Osteoblast (primary cell): ENCODE measurements at regions not wholly inside any gene's neighbourhood (a gene's known extent, or its start where the extent isn't known, plus 50 kb on each side); places are given as distances from the start of the nearest gene placed in this dataset.

ENCODE experiments used
- DNase-seq: peaks from one replicate; pipeline ENCODE4 v3.0.0; 2011; ENCODE audit warnings: low spot score, mixed read lengths; ENCODE audit not compliant: insufficient read length; ENCODE audit errors: missing footprints
- H2AFZ ChIP-seq: 2 replicates; pipeline ENCODE4 v1.6.0; 2011; ENCODE audit warnings: mild to moderate bottlenecking, low read length
- H3K27ac ChIP-seq: 2 replicates; pipeline ENCODE4 v1.5.1; 2011; ENCODE audit warnings: mild to moderate bottlenecking, low read depth, low read length, moderate library complexity
- H3K27me3 ChIP-seq: 2 replicates; pipeline ENCODE4 v1.6.0; 2012; ENCODE audit warnings: mild to moderate bottlenecking, control low read depth, inconsistent platforms, low read length, moderate library complexity; ENCODE audit not compliant: insufficient read depth
- H3K36me3 ChIP-seq: 2 replicates; pipeline ENCODE4 v1.5.1; 2011; ENCODE audit warnings: mild to moderate bottlenecking, low read length, control low read depth, moderate library complexity; ENCODE audit not compliant: insufficient read depth
- H3K4me1 ChIP-seq: 2 replicates; pipeline ENCODE4 v1.5.1; 2011; ENCODE audit warnings: mild to moderate bottlenecking, low read length, control low read depth, moderate library complexity; ENCODE audit not compliant: insufficient read depth
- H3K4me2 ChIP-seq: 2 replicates; pipeline ENCODE4 v1.6.0; 2011; ENCODE audit warnings: mild to moderate bottlenecking, low read length; ENCODE audit not compliant: insufficient read depth
- H3K4me3 ChIP-seq: fragments of 200-600 bp; sonication (generic); 3 replicates; pipeline ENCODE4 v1.5.1; 2012; ENCODE audit warnings: mild to moderate bottlenecking, low read length, inconsistent platforms; ENCODE audit not compliant: insufficient read depth
- H3K79me2 ChIP-seq: 2 replicates; pipeline ENCODE4 v1.6.0; 2012; ENCODE audit warnings: mild to moderate bottlenecking, low read length, control low read depth, inconsistent platforms; ENCODE audit not compliant: insufficient read depth
- H3K9me3 ChIP-seq: 2 replicates; pipeline ENCODE4 v1.5.1; 2011; ENCODE audit warnings: low read depth, low read length, control low read depth
- H4K20me1 ChIP-seq: 2 replicates; pipeline ENCODE4 v1.6.0; 2012; ENCODE audit warnings: mild to moderate bottlenecking, low read length, control low read depth; ENCODE audit not compliant: insufficient read depth
- TF ChIP-seq, protein P1 (sequence below): IDR thresholded peaks from 2 replicates; pipeline ENCODE4 v1.5.1; 2011; ENCODE audit warnings: mild to moderate bottlenecking, low read depth, low read length, moderate library complexity; ENCODE audit errors: extremely low read depth

DNA sequence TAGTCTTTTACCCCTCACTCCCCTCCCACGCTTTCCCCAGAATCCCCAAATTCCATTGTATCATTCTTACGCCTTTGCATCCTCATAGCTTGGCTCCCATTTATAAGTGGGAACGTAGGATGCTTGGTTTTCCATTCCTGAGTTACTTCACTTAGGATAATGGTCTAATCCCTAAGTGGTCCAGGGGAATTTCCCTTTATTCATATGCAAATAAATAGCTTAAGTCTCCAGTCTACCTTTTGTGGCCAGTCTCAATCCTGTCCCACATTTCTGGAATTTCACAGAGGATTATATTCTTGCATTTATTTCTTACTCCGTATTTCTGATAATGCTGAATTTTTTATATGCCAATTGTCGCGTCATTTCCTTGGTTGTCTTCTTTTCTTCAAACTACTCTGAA, 245.6 kb upstream of the DAB2 start:
- Histone ChIP-seq H4K20me1 (no peaks in the 10 kb centered on the region), H3K9me3 (no peaks in the 10 kb centered on the region), H3K4me3 (no peak overlapping the region), H2AFZ (no peak overlapping the region), H3K27me3 (no peaks in the 10 kb centered on the region), H3K79me2 (no peaks in the 10 kb centered on the region), H3K4me1 (peaks cover 16% of the 10 kb centered on the region), H3K27ac (no peak overlapping the region), H3K36me3 (no peaks in the 10 kb centered on the region), H3K4me2 (no peak overlapping the region)
- TF ChIP-seq, protein P1, sequence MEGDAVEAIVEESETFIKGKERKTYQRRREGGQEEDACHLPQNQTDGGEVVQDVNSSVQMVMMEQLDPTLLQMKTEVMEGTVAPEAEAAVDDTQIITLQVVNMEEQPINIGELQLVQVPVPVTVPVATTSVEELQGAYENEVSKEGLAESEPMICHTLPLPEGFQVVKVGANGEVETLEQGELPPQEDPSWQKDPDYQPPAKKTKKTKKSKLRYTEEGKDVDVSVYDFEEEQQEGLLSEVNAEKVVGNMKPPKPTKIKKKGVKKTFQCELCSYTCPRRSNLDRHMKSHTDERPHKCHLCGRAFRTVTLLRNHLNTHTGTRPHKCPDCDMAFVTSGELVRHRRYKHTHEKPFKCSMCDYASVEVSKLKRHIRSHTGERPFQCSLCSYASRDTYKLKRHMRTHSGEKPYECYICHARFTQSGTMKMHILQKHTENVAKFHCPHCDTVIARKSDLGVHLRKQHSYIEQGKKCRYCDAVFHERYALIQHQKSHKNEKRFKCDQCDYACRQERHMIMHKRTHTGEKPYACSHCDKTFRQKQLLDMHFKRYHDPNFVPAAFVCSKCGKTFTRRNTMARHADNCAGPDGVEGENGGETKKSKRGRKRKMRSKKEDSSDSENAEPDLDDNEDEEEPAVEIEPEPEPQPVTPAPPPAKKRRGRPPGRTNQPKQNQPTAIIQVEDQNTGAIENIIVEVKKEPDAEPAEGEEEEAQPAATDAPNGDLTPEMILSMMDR, result no peak
- no peak for DNase-seq

DNA sequence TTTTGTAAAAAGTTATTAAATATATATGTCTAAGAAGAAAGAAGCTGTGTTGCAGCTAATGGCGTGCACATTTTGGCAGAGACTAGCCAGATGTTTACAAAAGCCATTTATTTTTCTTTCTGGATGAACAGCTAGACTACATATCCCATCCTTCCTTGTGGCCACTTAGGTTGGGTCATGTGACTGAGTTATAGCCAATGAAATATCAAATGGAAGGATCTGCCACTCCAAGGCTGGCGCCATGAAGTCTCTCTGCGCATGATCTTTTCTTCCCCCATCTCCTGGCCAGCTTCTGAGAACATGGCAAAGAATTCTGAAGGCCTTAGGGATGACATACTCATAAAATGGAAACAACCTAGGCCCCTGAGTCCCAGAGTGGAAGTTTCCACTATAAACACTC, 244.2 kb upstream of the DAB2 start:
- H2AFZ ChIP-seq, result no peak overlapping the region
- DNase-seq, result no peak
- TF ChIP-seq, protein P1, result no peak
- H3K9me3 ChIP-seq, result no peaks in the 10 kb centered on the region
- no peaks in the 10 kb centered on the region for H4K20me1 ChIP-seq
- peaks cover 16% of the 10 kb centered on the region for H3K4me1 ChIP-seq
- H3K79me2 ChIP-seq, result no peaks in the 10 kb centered on the region
- H3K27me3 ChIP-seq, result no peaks in the 10 kb centered on the region
- no peaks in the 10 kb centered on the region for H3K36me3 ChIP-seq
- no peak overlapping the region for H3K4me2 ChIP-seq
- H3K4me3 ChIP-seq, result no peak overlapping the region
- H3K27ac ChIP-seq, result no peak overlapping the region

- DNase-seq, result no peak
- H3K27me3 ChIP-seq, result no peaks in the 10 kb centered on the region
These were observed 240.5 kb upstream of the DAB2 start for GRCh38 chr5:39665328-39665727.

DNA sequence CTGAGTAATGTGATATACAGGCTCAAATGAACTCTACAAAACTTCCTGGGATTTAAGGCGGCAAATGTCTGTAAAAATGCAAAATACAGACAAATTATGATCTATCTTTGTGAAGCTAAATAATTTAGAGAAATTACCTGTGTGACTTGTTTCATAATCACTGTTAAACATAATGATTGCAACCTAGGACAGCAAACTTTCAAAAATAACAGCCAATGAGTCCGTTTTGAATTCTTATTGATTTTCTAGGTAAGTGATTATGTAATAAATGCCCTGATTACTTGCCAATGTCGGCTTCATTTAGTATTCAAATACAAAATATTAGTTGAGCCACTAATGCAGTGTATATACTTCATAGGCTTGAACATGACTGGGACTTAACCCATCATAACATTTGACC, 238.2 kb upstream of the DAB2 start:
- TF ChIP-seq, protein P1, result no peak
- Histone ChIP-seq H2AFZ (no peak overlapping the region), H3K4me2 (no peak overlapping the region), H3K36me3 (no peaks in the 10 kb centered on the region), H4K20me1 (no peaks in the 10 kb centered on the region), H3K9me3 (no peaks in the 10 kb centered on the region), H3K27me3 (no peaks in the 10 kb centered on the region), H3K4me3 (no peak overlapping the region), H3K79me2 (no peaks in the 10 kb centered on the region), H3K4me1 (peaks cover 7% of the 10 kb centered on the region), H3K27ac (no peak overlapping the region)
- no peak for DNase-seq

More at GRCh38 chr5:39665328-39665727, 240.5 kb upstream of the DAB2 start:
- no peaks in the 10 kb centered on the region for H4K20me1 ChIP-seq
- H3K27ac ChIP-seq, result no peak overlapping the region
- no peaks in the 10 kb centered on the region for H3K79me2 ChIP-seq
- H2AFZ ChIP-seq, result no peak overlapping the region
- peaks cover 7% of the 10 kb centered on the region for H3K4me1 ChIP-seq
- no peak overlapping the region for H3K4me2 ChIP-seq
- H3K4me3 ChIP-seq, result no peak overlapping the region
- no peaks in the 10 kb centered on the region for H3K36me3 ChIP-seq
- no peaks in the 10 kb centered on the region for H3K9me3 ChIP-seq
- TF ChIP-seq, protein P1, result no peak
